IMR-90 (cell line): ENCODE measurements at regions not wholly inside any gene's neighbourhood (a gene's known extent, or its start where the extent isn't known, plus 50 kb on each side); places are given as distances from the start of the nearest gene placed in this dataset.

Source experiments
- ATAC-seq: fragments of 200-7000 bp; cut with Tn5 transposase; 2 replicates; pipeline ENCODE4 v1.9.1; 2020; ENCODE audit warnings: low read depth, mild to moderate bottlenecking, moderate library complexity
- BruUV-seq: library from RNA; stranded (reverse); fragments of 400-500 nt; replicated peaks from 2 replicates; lab custom pipeline; 2021; lab: Mats Ljungman, UMichigan
- CTCF ChIA-PET: fragments of 300-600 bp; formaldehyde crosslinking; extraction: SDS; loops from one replicate; lab custom pipeline; 2021; ENCODE audit warnings: antibody characterized with exemption; lab: Yijun Ruan, JAX
- POLR2A ChIA-PET: fragments of 300-600 bp; sonication (Branson Sonifier 250); formaldehyde crosslinking; loops from one replicate; lab custom pipeline; 2022; ENCODE audit warnings: antibody characterized with exemption; ENCODE audit not compliant: unreplicated experiment; lab: Charles Lee
- DNase-seq: peaks from one replicate; pipeline ENCODE4 v3.0.0; 2013
- H2AFZ ChIP-seq: replicated peaks from 2 replicates; pipeline ENCODE3; 2013; ENCODE audit warnings: low read length, mild to moderate bottlenecking; ENCODE audit not compliant: poor library complexity
- H2AK5ac ChIP-seq: 2 replicates; pipeline ENCODE4 v1.6.1; 2013; ENCODE audit warnings: low read depth, low read length, inconsistent platforms
- H2AK9ac ChIP-seq: replicated peaks from 2 replicates; pipeline ENCODE3; 2013; ENCODE audit warnings: mild to moderate bottlenecking, low read depth, low read length, moderate library complexity; ENCODE audit not compliant: poor library complexity
- H2BK120ac ChIP-seq: 2 replicates; pipeline ENCODE4 v1.6.1; 2013; ENCODE audit warnings: low read depth, low read length, inconsistent platforms
- H2BK15ac ChIP-seq: 3 replicates; pipeline ENCODE4 v1.6.1; 2013; ENCODE audit warnings: low read depth, low read length, inconsistent platforms
- H2BK20ac ChIP-seq: 2 replicates; pipeline ENCODE4 v1.6.1; 2013; ENCODE audit warnings: low read depth, mild to moderate bottlenecking, inconsistent platforms, low read length, moderate library complexity
- H2BK5ac ChIP-seq: 2 replicates; pipeline ENCODE4 v1.6.1; 2013; ENCODE audit warnings: mild to moderate bottlenecking, low read depth, low read length, inconsistent platforms; ENCODE audit not compliant: poor library complexity, severe bottlenecking
- H3K14ac ChIP-seq: replicated peaks from 2 replicates; pipeline ENCODE4 v1.6.1; 2013; ENCODE audit warnings: low read depth, low read length, inconsistent platforms
- H3K18ac ChIP-seq: 2 replicates; pipeline ENCODE4 v1.6.1; 2013; ENCODE audit warnings: low read depth, low read length, control low read depth
- H3K23ac ChIP-seq: 2 replicates; pipeline ENCODE4 v1.6.1; 2013; ENCODE audit warnings: low read depth, low read length, inconsistent platforms
- H3K27ac ChIP-seq: 2 replicates; pipeline ENCODE4 v1.5.1; 2013; ENCODE audit warnings: mild to moderate bottlenecking, control low read depth, low read length; ENCODE audit not compliant: insufficient read depth
- H3K27me3 ChIP-seq: 2 replicates; pipeline ENCODE4 v1.6.1; 2013; ENCODE audit warnings: low read length; ENCODE audit not compliant: control insufficient read depth, insufficient read depth
- H3K36me3 ChIP-seq: 2 replicates; pipeline ENCODE4 v1.6.1; 2013; ENCODE audit warnings: low read length, mixed read lengths; ENCODE audit not compliant: control insufficient read depth, insufficient read depth
- H3K4ac ChIP-seq: 2 replicates; pipeline ENCODE4 v1.6.1; 2013; ENCODE audit warnings: low read depth, low read length, inconsistent platforms
- H3K4me1 ChIP-seq: 2 replicates; pipeline ENCODE4 v1.6.1; 2013; ENCODE audit warnings: low read length, mixed read lengths; ENCODE audit not compliant: control insufficient read depth, insufficient read depth
- H3K4me2 ChIP-seq: 2 replicates; pipeline ENCODE4 v1.6.1; 2013; ENCODE audit warnings: low read depth, mild to moderate bottlenecking, control low read depth, low read length, moderate library complexity
- H3K4me3 ChIP-seq: 2 replicates; pipeline ENCODE4 v1.5.1; 2013; ENCODE audit warnings: low read depth, mild to moderate bottlenecking, control low read depth, low read length, moderate library complexity; ENCODE audit not compliant: insufficient read depth
- H3K56ac ChIP-seq: 2 replicates; pipeline ENCODE4 v1.6.1; 2013; ENCODE audit warnings: low read length, inconsistent platforms; ENCODE audit not compliant: insufficient read depth; ENCODE audit errors: extremely low read depth
- H3K79me1 ChIP-seq, 2 experiments: 2 replicates each; pipeline ENCODE4 v1.6.1; 2013; ENCODE audit warnings: low read length in 2 of 2, inconsistent platforms in 1 of 2, low read depth in 1 of 2
- H3K9ac ChIP-seq: 2 replicates; pipeline ENCODE4 v1.6.1; 2013; ENCODE audit warnings: low read depth, low read length, control low read depth
- H3K9me1 ChIP-seq: 2 replicates; pipeline ENCODE4 v1.6.1; 2013; ENCODE audit warnings: low read length, inconsistent platforms; ENCODE audit not compliant: insufficient read depth
- H3K9me3 ChIP-seq: 2 replicates; pipeline ENCODE4 v1.6.1; 2013; ENCODE audit warnings: low read length; ENCODE audit not compliant: control insufficient read depth, insufficient read depth
- H4K20me1 ChIP-seq: 2 replicates; pipeline ENCODE4 v1.6.1; 2013; ENCODE audit warnings: low read length, inconsistent platforms; ENCODE audit not compliant: insufficient read depth
- H4K5ac ChIP-seq: 2 replicates; pipeline ENCODE4 v1.6.1; 2013; ENCODE audit warnings: mild to moderate bottlenecking, low read depth, low read length, control low read depth
- H4K8ac ChIP-seq, 2 experiments: 2 replicates each; pipeline ENCODE4 v1.6.1; 2013; ENCODE audit warnings: low read depth in 2 of 2, low read length in 2 of 2, control low read depth in 1 of 2, inconsistent platforms in 1 of 2
- H4K91ac ChIP-seq: 2 replicates; pipeline ENCODE4 v1.6.1; 2013; ENCODE audit warnings: low read depth, low read length, inconsistent platforms; ENCODE audit not compliant: insufficient read depth
- RCOR1 ChIP-seq: IDR thresholded peaks from 2 replicates; pipeline ENCODE4 v1.6.1; 2012; ENCODE audit warnings: mild to moderate bottlenecking, low read length, improper control_type of control experiment; ENCODE audit not compliant: insufficient replicate concordance
- RFX5 ChIP-seq: IDR thresholded peaks from 2 replicates; pipeline ENCODE4 v1.8.0; 2012; ENCODE audit warnings: low read depth, mild to moderate bottlenecking, low read length, moderate library complexity
- WGBS, 2 experiments: methylation state at CpG; one replicate each; pipeline versions ENCODE4 v1.1.5 to v1.1.7; 2013; ENCODE audit warnings: missing lambda C conversion rate in 2 of 2; ENCODE audit not compliant: insufficient read length in 1 of 2; ENCODE audit errors: extremely low coverage in 2 of 2; 5-methylcytosine and 5-hydroxymethylcytosine counted together
- dilution Hi-C: fragments of 300-500 bp; cut with HindIII; formaldehyde crosslinking; loops from one replicate; pipeline ENCODE4 v1.14.3; 2018; ENCODE audit warnings: low sequenced_read_pairs; ENCODE audit not compliant: unreplicated experiment
- in situ Hi-C: fragments of 300-500 bp; cut with MboI; formaldehyde crosslinking; loops from 3 replicates; pipeline ENCODE4 v1.14.3; 2019; ENCODE audit warnings: low sequenced_read_pairs, inconsistent platforms, mixed read lengths
- intact Hi-C: fragments of 100-400 bp; cut with micrococcal nuclease; formaldehyde crosslinking; loops from 2 replicates; pipeline ENCODE4 v1.10.0; 2022
- TF ChIP-seq, protein P1 (sequence below): conservative IDR thresholded peaks from 2 replicates; pipeline ENCODE4 v1.5.1; 2012; ENCODE audit warnings: mild to moderate bottlenecking, low read depth, low read length, improper control_type of control experiment

GRCh38 chr1:60886793-60887331 is 195.5 kb upstream of the NFIA start:
- Histone ChIP-seq H3K56ac (no peak overlapping the region), H3K18ac (no peak overlapping the region), H3K4me2 (no peak overlapping the region), H2BK120ac (no peak overlapping the region), H3K23ac (no peak overlapping the region), H2AFZ (no peak overlapping the region), H3K9me3 (no peaks in the 10 kb centered on the region), H3K9me1 (no peaks in the 10 kb centered on the region), H3K27ac (no peak overlapping the region), H4K5ac (no peak overlapping the region), H3K4ac (no peak overlapping the region), H2AK5ac (no peak overlapping the region), H4K20me1 (no peaks in the 10 kb centered on the region), H3K79me1 (no peaks in the 10 kb centered on the region), H2BK5ac (no peak overlapping the region), H3K4me1 (no peaks in the 10 kb centered on the region), H3K14ac (no peak overlapping the region), H2BK20ac (no peak overlapping the region), H4K91ac (no peak overlapping the region), H4K8ac (no peak overlapping the region), H3K27me3 (no peaks in the 10 kb centered on the region), H3K36me3 (no peaks in the 10 kb centered on the region), H3K4me3 (no peak overlapping the region), H3K9ac (no peak overlapping the region), H2AK9ac (no peak overlapping the region), H2BK15ac (no peak overlapping the region)
- WGBS, 2 experiments: 49% methylated on average over 4 of the region's 6 CpGs; no CpG with 5 or more reads in 1 of the 2 experiments
- no peak for ATAC-seq
- dilution Hi-C loops: no loop called here
- BruUV-seq: no TSS peak
- intact Hi-C loops: no loop called here
- ChIA-PET CTCF (interaction anchor here (0.6 kb wide), 1 partner anchor 878 kb away, joined by 3 read pairs; no protein-coding TSS in a partner anchor), POLR2A (no interaction called here)
- in situ Hi-C loops: no loop called here
- DNase-seq: no peak
- TF ChIP-seq, protein P1, sequence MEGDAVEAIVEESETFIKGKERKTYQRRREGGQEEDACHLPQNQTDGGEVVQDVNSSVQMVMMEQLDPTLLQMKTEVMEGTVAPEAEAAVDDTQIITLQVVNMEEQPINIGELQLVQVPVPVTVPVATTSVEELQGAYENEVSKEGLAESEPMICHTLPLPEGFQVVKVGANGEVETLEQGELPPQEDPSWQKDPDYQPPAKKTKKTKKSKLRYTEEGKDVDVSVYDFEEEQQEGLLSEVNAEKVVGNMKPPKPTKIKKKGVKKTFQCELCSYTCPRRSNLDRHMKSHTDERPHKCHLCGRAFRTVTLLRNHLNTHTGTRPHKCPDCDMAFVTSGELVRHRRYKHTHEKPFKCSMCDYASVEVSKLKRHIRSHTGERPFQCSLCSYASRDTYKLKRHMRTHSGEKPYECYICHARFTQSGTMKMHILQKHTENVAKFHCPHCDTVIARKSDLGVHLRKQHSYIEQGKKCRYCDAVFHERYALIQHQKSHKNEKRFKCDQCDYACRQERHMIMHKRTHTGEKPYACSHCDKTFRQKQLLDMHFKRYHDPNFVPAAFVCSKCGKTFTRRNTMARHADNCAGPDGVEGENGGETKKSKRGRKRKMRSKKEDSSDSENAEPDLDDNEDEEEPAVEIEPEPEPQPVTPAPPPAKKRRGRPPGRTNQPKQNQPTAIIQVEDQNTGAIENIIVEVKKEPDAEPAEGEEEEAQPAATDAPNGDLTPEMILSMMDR: no peak
- TF ChIP-seq RFX5 (no peak), RCOR1 (no peak)
